HCT116 (cell line): ENCODE measurements at regions not wholly inside any gene's neighbourhood (a gene's known extent, or its start where the extent isn't known, plus 50 kb on each side); places are given as distances from the start of the nearest gene placed in this dataset.

ENCODE experiments used
- ATAC-seq: fragments of 200-7000 bp; cut with Tn5 transposase; 2 replicates; pipeline ENCODE4 v1.9.1; 2020; ENCODE audit warnings: mild to moderate bottlenecking, moderate library complexity
- BruUV-seq: library from RNA; stranded (reverse); fragments of 400-500 nt; replicated peaks from 2 replicates; lab custom pipeline; 2021; lab: Mats Ljungman, UMichigan
- CTCF ChIA-PET: fragments of 300-600 bp; sonication (Branson Sonifier 250); formaldehyde crosslinking; loops from one replicate; lab custom pipeline; 2021; ENCODE audit warnings: antibody characterized with exemption; lab: Charles Lee
- POLR2A ChIA-PET: fragments of 300-600, 350-600 bp; sonication (Branson Sonifier 250); formaldehyde crosslinking; loops from one replicate; lab custom pipeline; 2021; ENCODE audit warnings: antibody characterized with exemption; lab: Charles Lee
- RAD21 ChIA-PET, 2 experiments: fragments of 300-600 bp; sonication (Branson Sonifier 250); formaldehyde crosslinking; loops; one replicate each; lab custom pipeline; 2023; ENCODE audit warnings: low total read pairs in 2 of 2; ENCODE audit not compliant: uncharacterized antibody in 2 of 2, unreplicated experiment in 2 of 2, low non-redundant PET in 1 of 2; lab: Charles Lee
- DNase-seq: peaks from one replicate; pipeline ENCODE4 v3.0.0-alpha.2; 2010; ENCODE audit warnings: low read depth, low spot score
- H2AFZ ChIP-seq: fragments of 200-600 bp; shearing (Covaris generic), sonication (generic); 2 replicates; pipeline ENCODE4 v1.6.1; 2017; ENCODE audit warnings: low read depth, mixed run types, mixed read lengths, antibody characterized with exemption, low read length; ENCODE audit not compliant: poor library complexity, severe bottlenecking
- H3K27ac ChIP-seq: 2 replicates; pipeline ENCODE4 v1.5.1; 2012; ENCODE audit warnings: low read depth, low read length
- H3K27me3 ChIP-seq: fragments of 200-600 bp; sonication (generic); 2 replicates; pipeline ENCODE4 v1.6.1; 2016; ENCODE audit warnings: mixed run types, low read length, mixed read lengths; ENCODE audit not compliant: insufficient read depth
- H3K36me3 ChIP-seq, 2 experiments: fragments of 200-500 bp in 1 of 2; fragments of 200-600 bp in 1 of 2; sonication (Bioruptor generic) in 1 of 2; sonication (generic) in 1 of 2; 2 replicates each; pipeline versions ENCODE4 v1.5.1 to v1.6.1; 2014 to 2016; ENCODE audit warnings: low read length in 2 of 2, inconsistent platforms in 1 of 2, mixed read lengths in 1 of 2, mixed run types in 1 of 2; ENCODE audit not compliant: insufficient read depth in 2 of 2, control insufficient read depth in 1 of 2
- H3K4me1 ChIP-seq, 2 experiments: fragments of 200-600 bp in 1 of 2; sonication (generic) in 1 of 2; 2 replicates each; pipeline versions ENCODE4 v1.5.1 to v1.6.1; 2012 to 2017; ENCODE audit warnings: low read length in 2 of 2, inconsistent platforms in 1 of 2, mild to moderate bottlenecking in 1 of 2, mixed read lengths in 1 of 2, mixed run types in 1 of 2, moderate library complexity in 1 of 2; ENCODE audit not compliant: insufficient read depth in 2 of 2, control insufficient read depth in 1 of 2
- H3K4me2 ChIP-seq: fragments of 200-600 bp; sonication (generic); 2 replicates; pipeline ENCODE4 v1.6.1; 2017; ENCODE audit warnings: mixed run types, low read length, mixed read lengths
- H3K4me3 ChIP-seq, 2 experiments: fragments of 200-600 bp in 1 of 2; sonication (generic) in 1 of 2; replicated peaks in 1 of 2; 2 replicates each; pipeline ENCODE4 v1.5.1; 2011 to 2016; ENCODE audit warnings: low read length in 2 of 2, control low read depth in 1 of 2, low read depth in 1 of 2, mild to moderate bottlenecking in 1 of 2, mixed read lengths in 1 of 2, mixed run types in 1 of 2
- H3K79me2 ChIP-seq: fragments of 200-600 bp; sonication (generic); 2 replicates; pipeline ENCODE4 v1.6.1; 2017; ENCODE audit warnings: mild to moderate bottlenecking, mixed run types, low read length, moderate library complexity, mixed read lengths; ENCODE audit not compliant: insufficient read depth
- H3K9ac ChIP-seq: fragments of 200-600 bp; sonication (generic); 2 replicates; pipeline ENCODE4 v1.6.1; 2016; ENCODE audit warnings: low read length, mixed read lengths
- H3K9me2 ChIP-seq: fragments of 200-600 bp; sonication (generic), shearing (Covaris generic); 2 replicates; pipeline ENCODE4 v1.6.1; 2017; ENCODE audit warnings: mixed run types, mild to moderate bottlenecking, moderate library complexity; ENCODE audit not compliant: insufficient read depth
- H3K9me3 ChIP-seq, 2 experiments: fragments of 200-500 bp in 1 of 2; fragments of 200-600 bp in 1 of 2; sonication (Bioruptor generic) in 1 of 2; sonication (generic) in 1 of 2; 2 replicates each; pipeline ENCODE4 v1.6.1; 2014 to 2017; ENCODE audit warnings: low read length in 2 of 2, mixed read lengths in 2 of 2, inconsistent platforms in 1 of 2, low read depth in 1 of 2, mild to moderate bottlenecking in 1 of 2, mixed run types in 1 of 2, moderate library complexity in 1 of 2; ENCODE audit not compliant: control insufficient read depth in 1 of 2, insufficient read depth in 1 of 2
- H4K20me1 ChIP-seq: fragments of 200-600 bp; sonication (generic), shearing (Covaris generic); 2 replicates; pipeline ENCODE4 v1.6.1; 2017; ENCODE audit warnings: mixed run types, mild to moderate bottlenecking, moderate library complexity; ENCODE audit not compliant: insufficient read depth
- CBX3 ChIP-seq: IDR thresholded peaks from 2 replicates; pipeline ENCODE4 v1.6.1; 2012; ENCODE audit warnings: low read depth
- CEBPB ChIP-seq: IDR thresholded peaks from 2 replicates; pipeline ENCODE4 v1.6.1; 2012; ENCODE audit warnings: low read depth
- EGR1 ChIP-seq: IDR thresholded peaks from 2 replicates; pipeline ENCODE4 v1.6.1; 2012; ENCODE audit warnings: low read depth
- EZH2 ChIP-seq: fragments of 200-600 bp; sonication (generic); IDR thresholded peaks from 2 replicates; pipeline ENCODE4 v1.6.1; 2017; ENCODE audit warnings: antibody characterized with exemption, mixed run types
- FOSL1 ChIP-seq: IDR thresholded peaks from 2 replicates; pipeline ENCODE4 v1.6.1; 2012; ENCODE audit warnings: low read depth
- POLR2A ChIP-seq: IDR thresholded peaks from 2 replicates; pipeline ENCODE4 v1.7.0; 2011; ENCODE audit warnings: borderline replicate concordance; ENCODE audit not compliant: insufficient read depth, insufficient read length; ENCODE audit errors: extremely low read depth
- REST ChIP-seq: IDR thresholded peaks from 2 replicates; pipeline ENCODE4 v1.6.1; 2012; ENCODE audit warnings: low read depth
- SIN3A ChIP-seq: IDR thresholded peaks from 2 replicates; pipeline ENCODE4 v1.6.1; 2012; ENCODE audit warnings: low read depth
- SP1 ChIP-seq: IDR thresholded peaks from 2 replicates; pipeline ENCODE4 v1.6.1; 2012; ENCODE audit warnings: low read depth
- TCF7L2 ChIP-seq: IDR thresholded peaks from 2 replicates; pipeline ENCODE4 v1.7.0; 2011; ENCODE audit warnings: borderline replicate concordance, inconsistent platforms; ENCODE audit not compliant: insufficient read depth, insufficient read length; ENCODE audit errors: extremely low read depth
- ZBTB33 ChIP-seq: IDR thresholded peaks from 2 replicates; pipeline ENCODE4 v1.6.1; 2011; ENCODE audit warnings: mild to moderate bottlenecking, low read length, moderate library complexity; ENCODE audit not compliant: insufficient replicate concordance; ENCODE audit errors: extremely low read depth
- intact Hi-C: fragments of 100-400 bp; cut with micrococcal nuclease; formaldehyde crosslinking; loops from 2 replicates; pipeline ENCODE4 v1.10.0; 2022
- TF ChIP-seq, protein P1 (sequence below), 3 experiments: fragments of 200-600 bp in 1 of 3; sonication (generic) in 1 of 3; IDR thresholded peaks in 2 of 3; conservative IDR thresholded peaks in 1 of 3; 2 replicates each; pipeline ENCODE4 v1.5.1; 2012 to 2017; ENCODE audit warnings: low read depth in 2 of 3, low read length in 2 of 3, antibody characterized with exemption in 1 of 3, borderline replicate concordance in 1 of 3, control low read depth in 1 of 3, mild to moderate bottlenecking in 1 of 3, mixed read lengths in 1 of 3, mixed run types in 1 of 3, moderate library complexity in 1 of 3; ENCODE audit not compliant: insufficient read depth in 1 of 3

DNA sequence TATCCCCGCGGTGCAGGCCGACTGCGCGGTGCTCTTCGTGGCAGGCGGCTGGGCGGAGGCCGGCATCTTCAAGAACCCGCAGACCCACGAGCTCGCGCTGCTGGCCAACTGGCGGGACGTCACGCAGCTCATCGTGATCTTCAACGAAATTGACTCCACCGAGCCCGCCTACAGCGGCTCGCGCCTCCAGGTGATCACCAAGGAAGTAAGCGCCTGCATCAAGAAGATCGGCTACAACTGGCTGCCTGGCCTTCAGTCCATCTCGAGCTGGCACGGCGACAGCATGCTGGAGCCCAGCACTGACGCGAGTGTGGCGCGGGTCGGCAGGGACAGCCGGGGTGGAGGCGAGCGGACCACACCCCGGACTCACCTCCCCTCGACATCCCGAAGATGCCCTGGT is 53.9 kb upstream of the MTNR1B start:
- Histone ChIP-seq H2AFZ (no peak overlapping the region), H3K4me2 (no peak overlapping the region), H3K79me2 (no peaks in the 10 kb centered on the region), H3K4me1 (no peaks in the 10 kb centered on the region), H3K27ac (no peak overlapping the region), H3K9me3 (no peaks in the 10 kb centered on the region), H4K20me1 (no peaks in the 10 kb centered on the region), H3K9me2 (no peaks in the 10 kb centered on the region), H3K9ac (no peak overlapping the region), H3K36me3 (no peaks in the 10 kb centered on the region), H3K4me3 (no peak overlapping the region), H3K27me3 (no peaks in the 10 kb centered on the region)
- ATAC-seq (no peak), DNase-seq (no peak)
- BruUV-seq, result no TSS peak
- ChIA-PET POLR2A (no interaction called here), CTCF (no interaction called here), RAD21 (no interaction called here)
- intact Hi-C loops, result no loop called here
- TF ChIP-seq ZBTB33 (no peak), POLR2A (no peak), SP1 (no peak), TCF7L2 (no peak), CEBPB (no peak), CBX3 (no peak), SIN3A (no peak), EGR1 (no peak), REST (no peak), EZH2 (no peak), FOSL1 (no peak)
- TF ChIP-seq, protein P1, sequence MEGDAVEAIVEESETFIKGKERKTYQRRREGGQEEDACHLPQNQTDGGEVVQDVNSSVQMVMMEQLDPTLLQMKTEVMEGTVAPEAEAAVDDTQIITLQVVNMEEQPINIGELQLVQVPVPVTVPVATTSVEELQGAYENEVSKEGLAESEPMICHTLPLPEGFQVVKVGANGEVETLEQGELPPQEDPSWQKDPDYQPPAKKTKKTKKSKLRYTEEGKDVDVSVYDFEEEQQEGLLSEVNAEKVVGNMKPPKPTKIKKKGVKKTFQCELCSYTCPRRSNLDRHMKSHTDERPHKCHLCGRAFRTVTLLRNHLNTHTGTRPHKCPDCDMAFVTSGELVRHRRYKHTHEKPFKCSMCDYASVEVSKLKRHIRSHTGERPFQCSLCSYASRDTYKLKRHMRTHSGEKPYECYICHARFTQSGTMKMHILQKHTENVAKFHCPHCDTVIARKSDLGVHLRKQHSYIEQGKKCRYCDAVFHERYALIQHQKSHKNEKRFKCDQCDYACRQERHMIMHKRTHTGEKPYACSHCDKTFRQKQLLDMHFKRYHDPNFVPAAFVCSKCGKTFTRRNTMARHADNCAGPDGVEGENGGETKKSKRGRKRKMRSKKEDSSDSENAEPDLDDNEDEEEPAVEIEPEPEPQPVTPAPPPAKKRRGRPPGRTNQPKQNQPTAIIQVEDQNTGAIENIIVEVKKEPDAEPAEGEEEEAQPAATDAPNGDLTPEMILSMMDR (IDR thresholded peaks at IDR 0.05 in 2 of 3, conservative IDR thresholded peaks at IDR 0.05 in 1 of 3; ENCODE audit: borderline replicate concordance in 1 of 3, insufficient read depth in 1 of 3, low read depth in 2 of 3, low read length in 2 of 3), result no peak
